Sigmoid colon (tissue), 6 donors: ENCODE measurements at regions not wholly inside any gene's neighbourhood (a gene's known extent, or its start where the extent isn't known, plus 50 kb on each side); places are given as distances from the start of the nearest gene placed in this dataset.

Source experiments
- DNase-seq: peaks from one replicate; pipeline ENCODE4 v3.0.0-alpha.2; 2019
- H3K27ac ChIP-seq, 4 donors: fragments of 200-600 bp; sonication (generic); one replicate each; pipeline ENCODE4 v1.5.1; 2016 to 2019; ENCODE audit warnings: mild to moderate bottlenecking in 1 of 4
- H3K27me3 ChIP-seq, 3 donors: fragments of 200-600 bp; sonication (generic); one replicate each; pipeline ENCODE4 v1.5.1; 2019; ENCODE audit warnings: mild to moderate bottlenecking in 1 of 3
- H3K36me3 ChIP-seq, 4 donors: fragments of 200-600 bp; sonication (generic); one replicate each; pipeline ENCODE4 v1.5.1; 2016 to 2019
- H3K4me1 ChIP-seq, 4 donors: fragments of 200-600 bp; sonication (generic); one replicate each; pipeline ENCODE4 v1.5.1; 2017 to 2019
- H3K4me3 ChIP-seq, 4 donors: fragments of 200-600 bp; sonication (generic); one replicate each; pipeline ENCODE4 v1.5.1; 2017 to 2019; ENCODE audit warnings: mild to moderate bottlenecking in 2 of 4, moderate library complexity in 1 of 4
- H3K9me3 ChIP-seq, 4 donors: fragments of 200-600 bp in 3 of 4; sonication (generic) in 3 of 4; one replicate each; pipeline versions ENCODE4 v1.5.1 to v1.6.1; 2013 to 2019
- CTCF ChIP-seq, 4 experiments: fragments of 450-650 bp in 3 of 4; fragments of 200-600 bp in 1 of 4; IDR thresholded peaks; one replicate each; pipeline ENCODE4 v1.5.1; 2016 to 2019; ENCODE audit warnings: antibody characterized with exemption in 4 of 4, mild to moderate bottlenecking in 3 of 4, moderate library complexity in 2 of 4
- EP300 ChIP-seq, 4 donors: sonication (generic); formaldehyde crosslinking; IDR thresholded peaks; one replicate each; pipeline ENCODE4 v1.6.1; 2017; ENCODE audit warnings: antibody characterized with exemption in 4 of 4
- POLR2A ChIP-seq, 2 donors: fragments of 450-650 bp; IDR thresholded peaks; one replicate each; pipeline ENCODE4 v1.6.1; 2016; ENCODE audit warnings: antibody characterized with exemption in 2 of 2, mild to moderate bottlenecking in 2 of 2, moderate library complexity in 2 of 2
- POLR2AphosphoS5 ChIP-seq, 4 donors: sonication (generic); formaldehyde crosslinking; IDR thresholded peaks; one replicate each; pipeline ENCODE4 v1.6.1; 2017; ENCODE audit warnings: antibody characterized with exemption in 4 of 4
- WGBS, 2 donors: extraction: QIAGEN DNeasy Blood & Tissue Kit; methylation state at CpG; one replicate each; pipeline ENCODE4 v1.1.7; 2013; 5-methylcytosine and 5-hydroxymethylcytosine counted together
- intact Hi-C: fragments of 100-400 bp; cut with DNase I; formaldehyde crosslinking; loops from one replicate; pipeline ENCODE4 v1.15.1; 2023
- donor health status: healthy with polysubstance abuse.
- donor health status: healthy.

GRCh38 chr6:169345146-169345545 lies 91.5 kb upstream of the THBS2 start:
- intact Hi-C loops, result no loop called here
- Histone ChIP-seq H3K9me3 (no peaks in the 10 kb centered on the region), H3K4me3 (no peak overlapping the region), H3K27ac (peak overlapping the region in 2 of 4 donors; percentile 20 to 37), H3K4me1 (peaks cover 0 to 8% (median 0%) of the 10 kb centered on the region in 4 donors), H3K36me3 (no peaks in the 10 kb centered on the region), H3K27me3 (no peaks in the 10 kb centered on the region)
- no peak for TF ChIP-seq EP300 (IDR thresholded peaks at IDR 0.05)
- TF ChIP-seq CTCF (IDR thresholded peaks at IDR 0.05), result no peak
- TF ChIP-seq POLR2A (IDR thresholded peaks at IDR 0.05), result no peak
- no peak for TF ChIP-seq POLR2AphosphoS5 (IDR thresholded peaks at IDR 0.05)
- DNase-seq, result no peak
- WGBS, 2 donors, result 11 to 41% methylated on average over 4 of the region's 4 CpGs

- intact Hi-C loops, result no loop called here
- no peaks in the 10 kb centered on the region for H3K9me3 ChIP-seq
- WGBS, 2 donors, result 12 to 58% methylated on average over 7 of the region's 7 CpGs
- H3K27ac ChIP-seq, result peak overlapping the region in 2 of 4 donors; percentile 20 to 37
- no peaks in the 10 kb centered on the region for H3K36me3 ChIP-seq
- DNase-seq, result no peak
- H3K4me3 ChIP-seq, result no peak overlapping the region
- TF ChIP-seq CTCF (IDR thresholded peaks at IDR 0.05), result no peak
- no peak for TF ChIP-seq POLR2A (IDR thresholded peaks at IDR 0.05)
- TF ChIP-seq POLR2AphosphoS5 (IDR thresholded peaks at IDR 0.05), result no peak
- no peak for TF ChIP-seq EP300 (IDR thresholded peaks at IDR 0.05)
- H3K4me1 ChIP-seq, result peaks cover 0 to 8% (median 0%) of the 10 kb centered on the region in 4 donors
- no peaks in the 10 kb centered on the region for H3K27me3 ChIP-seq
Measured at GRCh38 chr6:169344750-169345065, 91.1 kb upstream of the THBS2 start.

GRCh38 chr6:169343886-169344749 lies 90.5 kb upstream of the THBS2 start:
- no peaks in the 10 kb centered on the region for H3K27me3 ChIP-seq
- H3K36me3 ChIP-seq, result no peaks in the 10 kb centered on the region
- H3K4me3 ChIP-seq, result no peak overlapping the region
- DNase-seq, result no peak
- peaks cover 0 to 8% (median 0%) of the 10 kb centered on the region in 4 donors for H3K4me1 ChIP-seq
- TF ChIP-seq CTCF (IDR thresholded peaks at IDR 0.05), result no peak
- intact Hi-C loops, result no loop called here
- no peaks in the 10 kb centered on the region for H3K9me3 ChIP-seq
- peak overlapping the region in 2 of 4 donors; percentile 20 to 37 for H3K27ac ChIP-seq
- 32 to 69% methylated on average over 13 of the region's 13 CpGs for WGBS, 2 donors

- Histone ChIP-seq H3K4me3 (no peak overlapping the region), H3K9me3 (no peaks in the 10 kb centered on the region), H3K27ac (peak overlapping the region in 1 of 4 donors; percentile 14), H3K27me3 (no peaks in the 10 kb centered on the region), H3K4me1 (peaks cover 0 to 8% (median 0%) of the 10 kb centered on the region in 4 donors), H3K36me3 (no peaks in the 10 kb centered on the region)
- no peak for TF ChIP-seq CTCF (IDR thresholded peaks at IDR 0.05)
- TF ChIP-seq EP300 (IDR thresholded peaks at IDR 0.05), result no peak
- TF ChIP-seq POLR2A (IDR thresholded peaks at IDR 0.05), result no peak
- TF ChIP-seq POLR2AphosphoS5 (IDR thresholded peaks at IDR 0.05), result no peak
- WGBS, 2 donors, result 45 to 72% methylated on average over 3 of the region's 3 CpGs
- intact Hi-C loops, result no loop called here
- DNase-seq, result no peak
Measured at GRCh38 chr6:169342710-169343109, 89.1 kb upstream of the THBS2 start.

- H3K9me3 ChIP-seq, result no peaks in the 10 kb centered on the region
- TF ChIP-seq POLR2AphosphoS5 (IDR thresholded peaks at IDR 0.05) (no peak), POLR2A (IDR thresholded peaks at IDR 0.05) (no peak), EP300 (IDR thresholded peaks at IDR 0.05) (no peak), CTCF (IDR thresholded peaks at IDR 0.05) (no peak)
Measured at GRCh38 chr6:169341706-169342105, 88.1 kb upstream of the THBS2 start.

More at GRCh38 chr6:169341706-169342105, 88.1 kb upstream of the THBS2 start:
- 84 to 89% methylated on average over 5 of the region's 5 CpGs for WGBS, 2 donors
- no peak overlapping the region for H3K27ac ChIP-seq
- no peaks in the 10 kb centered on the region for H3K36me3 ChIP-seq
- intact Hi-C loops, result no loop called here
- no peak for DNase-seq
- H3K4me3 ChIP-seq, result no peak overlapping the region
- no peaks in the 10 kb centered on the region for H3K27me3 ChIP-seq
- H3K4me1 ChIP-seq, result peaks cover 0 to 8% (median 0%) of the 10 kb centered on the region in 4 donors
